SJCRH30 (cell line): ENCODE measurements at regions not wholly inside any gene's neighbourhood (a gene's known extent, or its start where the extent isn't known, plus 50 kb on each side); places are given as distances from the start of the nearest gene placed in this dataset.

Experiments used
- DNase-seq, 2 experiments: peaks; one replicate each; pipeline ENCODE4 v3.0.0-alpha.2; 2015 to 2020
- H3K27ac ChIP-seq: fragments of 250-450 bp; sonication (Bioruptor Pico); 2 replicates; pipeline ENCODE4 v1.5.1; 2020; ENCODE audit warnings: mild to moderate bottlenecking, moderate library complexity
- H3K27me3 ChIP-seq: fragments of 250-450 bp; sonication (Bioruptor Pico); 2 replicates; pipeline ENCODE4 v1.5.1; 2020; ENCODE audit warnings: mild to moderate bottlenecking, moderate library complexity
- H3K36me3 ChIP-seq: fragments of 250-450 bp; sonication (Bioruptor Pico); 2 replicates; pipeline ENCODE4 v1.5.1; 2020; ENCODE audit warnings: mild to moderate bottlenecking, moderate library complexity
- H3K4me1 ChIP-seq: fragments of 250-450 bp; sonication (Bioruptor Pico); 2 replicates; pipeline ENCODE4 v1.5.1; 2020; ENCODE audit warnings: mild to moderate bottlenecking, moderate library complexity
- H3K4me3 ChIP-seq: fragments of 250-450 bp; sonication (Bioruptor Pico); 2 replicates; pipeline ENCODE4 v1.5.1; 2020; ENCODE audit warnings: mild to moderate bottlenecking, moderate library complexity
- H3K9me3 ChIP-seq: fragments of 250-450 bp; sonication (Bioruptor Pico); replicated peaks from 2 replicates; pipeline ENCODE4 v1.5.1; 2020; ENCODE audit warnings: mild to moderate bottlenecking, moderate library complexity

DNA sequence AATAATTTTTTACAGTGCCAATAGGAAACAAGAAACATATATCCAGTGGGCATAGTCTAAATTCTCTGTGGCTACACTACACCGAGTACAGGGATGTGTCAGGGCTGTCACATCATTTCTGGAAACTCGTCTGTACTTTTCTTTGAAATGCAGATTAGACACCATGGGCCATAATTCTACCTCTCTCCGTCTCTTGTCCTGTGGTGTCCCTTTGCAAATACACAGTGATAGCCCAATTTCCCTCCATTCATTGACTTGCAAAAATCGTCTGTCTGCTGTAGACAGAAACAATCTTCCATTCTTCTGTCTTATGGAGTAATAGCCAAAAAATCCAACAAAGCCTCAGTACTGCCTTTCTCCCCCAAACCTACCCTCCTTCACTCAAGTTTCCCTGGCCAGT lies 487.1 kb upstream of the ANO3 start:
- Histone ChIP-seq H3K4me3 (no peak overlapping the region), H3K27ac (no peak overlapping the region), H3K27me3 (no peaks in the 10 kb centered on the region), H3K4me1 (no peaks in the 10 kb centered on the region), H3K36me3 (no peaks in the 10 kb centered on the region), H3K9me3 (no peaks in the 10 kb centered on the region)
- no peak for DNase-seq

DNA sequence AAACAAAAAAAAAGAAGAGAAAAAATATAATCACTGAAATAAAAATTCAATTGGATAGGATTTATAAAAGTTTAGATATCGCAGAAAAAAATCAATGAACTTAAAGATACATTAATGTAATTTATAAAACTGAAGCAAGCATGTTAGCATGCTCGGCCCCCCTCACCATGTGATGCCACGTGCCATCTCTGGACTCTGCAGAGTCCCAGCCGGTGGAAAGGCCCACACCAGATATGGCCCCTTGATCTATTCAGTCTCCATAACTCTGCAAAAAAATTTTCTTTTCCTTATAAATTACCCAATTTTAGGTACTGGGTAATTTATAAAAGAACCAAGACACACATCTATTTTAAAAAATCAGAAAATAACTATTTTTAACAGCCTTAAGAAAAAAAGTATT lies 476.0 kb upstream of the ANO3 start:
- H3K4me1 ChIP-seq: no peaks in the 10 kb centered on the region
- DNase-seq: no peak
- no peaks in the 10 kb centered on the region for H3K27me3 ChIP-seq
- no peaks in the 10 kb centered on the region for H3K9me3 ChIP-seq
- H3K27ac ChIP-seq: no peak overlapping the region
- H3K4me3 ChIP-seq: no peak overlapping the region
- H3K36me3 ChIP-seq: no peaks in the 10 kb centered on the region

DNA sequence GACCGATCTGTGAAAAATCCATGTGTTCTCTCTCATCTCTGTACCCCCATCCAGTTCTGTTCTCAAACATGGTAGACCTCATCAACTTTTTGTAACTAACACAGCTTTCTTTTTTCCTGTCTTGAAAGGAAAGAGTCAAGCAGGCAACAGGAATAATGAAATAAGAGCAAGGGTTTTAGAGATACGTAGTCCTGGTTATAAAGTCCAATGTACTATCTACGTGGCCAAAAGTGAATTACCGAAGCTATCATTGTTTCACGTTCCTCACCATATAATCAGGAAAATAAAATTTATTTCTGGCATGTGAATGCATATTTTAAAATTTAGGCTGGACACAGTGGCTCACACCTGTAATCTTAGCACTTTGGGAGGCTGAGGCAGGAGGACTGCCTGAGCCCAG lies 472.2 kb upstream of the ANO3 start:
- no peaks in the 10 kb centered on the region for H3K9me3 ChIP-seq
- H3K36me3 ChIP-seq: no peaks in the 10 kb centered on the region
- H3K27ac ChIP-seq: no peak overlapping the region
- no peaks in the 10 kb centered on the region for H3K4me1 ChIP-seq
- H3K27me3 ChIP-seq: no peaks in the 10 kb centered on the region
- no peak overlapping the region for H3K4me3 ChIP-seq
- DNase-seq: no peak

DNA sequence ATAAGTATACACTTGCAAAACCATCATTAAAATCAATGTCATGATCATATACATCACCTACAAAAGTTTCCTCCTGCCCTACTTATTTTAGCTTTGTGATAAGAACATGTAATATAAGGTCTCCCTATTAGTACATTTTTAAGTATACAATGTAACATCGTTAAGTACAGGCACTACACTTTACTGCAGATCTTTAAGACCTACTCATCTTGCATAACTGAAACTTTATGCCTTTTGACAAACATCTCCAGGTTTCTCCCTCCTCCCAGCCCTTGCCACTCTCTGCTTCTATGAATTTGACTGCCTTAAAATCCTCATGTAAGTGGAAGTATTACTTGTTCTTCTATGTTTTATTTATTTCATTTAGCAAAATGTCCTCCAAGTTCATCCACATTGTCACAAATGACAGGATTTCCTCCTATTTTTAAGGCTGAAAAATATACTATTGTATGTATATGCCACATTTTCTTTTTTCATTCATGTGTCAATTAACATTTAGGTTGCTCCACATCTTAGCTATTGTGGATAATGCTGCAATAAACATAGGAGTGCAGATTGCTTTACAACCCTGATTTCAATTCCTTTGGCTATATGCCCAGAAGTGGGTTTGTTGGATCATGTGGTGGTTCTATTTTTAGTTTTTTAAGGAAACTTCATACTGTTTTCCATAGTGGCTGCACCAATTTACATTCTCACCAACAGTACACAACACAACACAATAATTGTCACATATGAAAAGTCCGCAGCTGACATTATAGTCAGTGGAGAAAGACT lies 471.1 kb upstream of the ANO3 start:
- Histone ChIP-seq H3K9me3 (no peaks in the 10 kb centered on the region), H3K27me3 (no peaks in the 10 kb centered on the region), H3K4me1 (no peaks in the 10 kb centered on the region), H3K36me3 (no peaks in the 10 kb centered on the region), H3K27ac (no peak overlapping the region), H3K4me3 (no peak overlapping the region)
- DNase-seq: peak in 1 of 2 experiments; percentile 44

DNA sequence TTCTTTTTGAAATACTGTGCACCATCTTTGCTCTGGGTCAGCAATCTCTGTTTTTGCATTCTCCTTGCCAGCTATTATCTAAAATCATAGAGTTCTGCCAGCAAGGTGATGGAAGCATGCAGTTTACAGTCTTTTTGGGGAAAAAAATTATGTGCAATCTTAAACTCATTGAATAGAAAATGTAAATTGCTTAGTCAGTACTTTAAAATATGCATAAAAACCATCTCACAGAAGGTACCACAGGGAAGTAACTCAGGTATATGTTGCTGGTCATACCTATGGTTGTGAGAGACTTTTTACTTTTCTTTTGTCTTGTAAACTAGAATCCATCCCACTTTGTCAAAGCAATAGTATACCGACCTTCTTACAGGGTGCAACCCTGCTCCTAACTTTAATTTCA lies 469.8 kb upstream of the ANO3 start:
- no peak for DNase-seq
- Histone ChIP-seq H3K36me3 (no peaks in the 10 kb centered on the region), H3K27ac (no peak overlapping the region), H3K4me1 (no peaks in the 10 kb centered on the region), H3K9me3 (no peaks in the 10 kb centered on the region), H3K4me3 (no peak overlapping the region), H3K27me3 (no peaks in the 10 kb centered on the region)

DNA sequence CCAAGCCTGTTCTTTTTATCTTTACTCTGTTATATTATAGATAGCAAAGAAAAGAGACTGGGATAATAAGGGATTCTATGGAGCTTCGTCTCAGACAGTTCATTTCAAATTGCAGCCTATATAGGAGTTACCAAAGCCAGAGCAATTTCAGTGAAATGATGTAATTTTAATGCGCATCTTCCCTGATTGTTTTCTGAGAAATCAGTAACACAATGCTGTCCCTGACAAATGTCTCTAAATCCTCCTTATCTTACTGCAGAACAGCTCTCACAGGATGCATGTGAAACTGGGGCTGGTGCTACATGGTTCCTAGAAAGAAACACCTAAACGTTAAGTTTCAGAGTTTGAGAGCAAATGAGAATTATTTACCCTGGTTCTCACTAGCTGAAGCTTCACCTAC lies 467.9 kb upstream of the ANO3 start:
- Histone ChIP-seq H3K36me3 (no peaks in the 10 kb centered on the region), H3K4me3 (no peak overlapping the region), H3K27ac (no peak overlapping the region), H3K4me1 (no peaks in the 10 kb centered on the region), H3K9me3 (no peaks in the 10 kb centered on the region), H3K27me3 (no peaks in the 10 kb centered on the region)
- no peak for DNase-seq

DNA sequence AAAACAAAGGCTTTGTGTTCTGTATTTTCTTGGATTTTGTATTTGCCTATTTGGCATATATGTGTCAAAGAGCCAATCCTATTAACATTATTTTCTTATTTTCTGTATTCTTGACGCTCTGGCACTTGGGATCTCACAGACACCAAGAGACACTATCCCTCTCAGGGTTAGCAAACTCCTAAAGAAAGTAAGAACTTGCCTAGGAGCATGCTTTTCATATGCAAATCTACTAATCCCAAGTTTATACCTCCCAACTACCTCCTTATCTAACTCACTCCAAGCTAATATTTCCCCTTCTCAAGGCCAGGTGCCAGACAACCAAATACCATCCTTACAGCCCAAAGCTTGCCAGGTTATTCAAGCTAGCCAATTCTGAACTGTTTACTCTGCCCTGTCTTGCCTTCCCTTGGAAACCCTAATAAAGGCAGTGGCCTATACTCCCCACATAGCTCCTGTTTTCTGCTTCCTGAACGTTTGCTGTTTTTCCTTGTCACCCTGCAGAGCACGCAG lies 455.4 kb upstream of the ANO3 start:
- H3K4me1 ChIP-seq: no peaks in the 10 kb centered on the region
- no peak overlapping the region for H3K27ac ChIP-seq
- no peak for DNase-seq
- H3K36me3 ChIP-seq: no peaks in the 10 kb centered on the region
- H3K9me3 ChIP-seq: no peaks in the 10 kb centered on the region
- H3K4me3 ChIP-seq: no peak overlapping the region
- no peaks in the 10 kb centered on the region; the same call in 1 of the 2 replicates for H3K27me3 ChIP-seq

DNA sequence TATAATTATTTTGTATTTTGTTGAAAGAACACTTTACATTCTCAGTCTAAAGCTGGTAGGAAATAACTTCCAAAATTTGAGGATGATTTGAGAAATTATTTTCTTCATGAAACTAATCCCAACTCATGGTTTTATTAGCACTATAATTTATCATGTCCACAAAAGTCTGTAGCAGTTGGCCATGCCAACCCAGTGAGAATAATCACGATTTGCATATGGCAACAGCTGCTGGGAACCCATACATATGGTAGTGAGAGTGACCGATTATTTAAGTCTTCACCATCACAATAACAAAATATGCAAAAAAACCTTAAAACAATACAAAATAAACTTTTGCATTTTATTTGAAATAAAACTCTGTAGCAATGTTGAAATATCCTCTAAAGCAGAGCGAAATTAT lies 445.9 kb upstream of the ANO3 start:
- Histone ChIP-seq H3K27ac (no peak overlapping the region), H3K27me3 (no peaks in the 10 kb centered on the region), H3K4me1 (no peaks in the 10 kb centered on the region), H3K36me3 (no peaks in the 10 kb centered on the region), H3K4me3 (no peak overlapping the region), H3K9me3 (no peaks in the 10 kb centered on the region; the same call in 1 of the 2 replicates)
- no peak for DNase-seq

DNA sequence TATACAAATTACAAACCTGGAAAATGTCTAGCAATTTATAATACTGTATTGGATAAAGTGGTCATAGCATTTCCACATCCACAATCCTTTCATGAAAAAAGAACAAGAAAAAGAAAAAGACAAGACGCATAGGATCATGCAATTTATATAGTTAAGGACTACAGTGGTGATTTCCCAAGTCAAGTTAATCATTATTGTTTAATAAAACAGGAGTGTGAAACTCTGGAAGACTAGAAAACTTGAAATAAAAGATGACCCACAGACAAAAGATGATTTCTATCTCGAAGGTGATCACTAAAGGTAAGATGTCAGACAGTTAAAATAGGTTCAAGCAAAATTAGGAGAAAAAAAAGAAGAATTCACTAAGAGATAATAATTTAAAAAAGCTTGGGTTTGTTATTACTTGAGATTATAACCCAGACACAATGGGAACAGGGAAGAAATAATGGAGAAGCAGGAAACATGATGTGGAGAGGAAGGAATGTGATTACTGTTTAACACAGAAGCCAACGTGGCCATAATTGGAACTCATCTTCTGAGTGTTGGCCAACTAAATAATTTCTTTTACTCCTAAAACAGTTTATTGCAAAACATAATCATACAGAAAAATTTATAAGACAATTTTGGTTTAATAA lies 441.2 kb upstream of the ANO3 start:
- DNase-seq: no peak
- Histone ChIP-seq H3K4me3 (no peak overlapping the region), H3K9me3 (no peaks in the 10 kb centered on the region), H3K36me3 (no peaks in the 10 kb centered on the region), H3K4me1 (no peaks in the 10 kb centered on the region), H3K27ac (no peak overlapping the region), H3K27me3 (peaks cover 7% of the 10 kb centered on the region; the same call in 1 of the 2 replicates)

DNA sequence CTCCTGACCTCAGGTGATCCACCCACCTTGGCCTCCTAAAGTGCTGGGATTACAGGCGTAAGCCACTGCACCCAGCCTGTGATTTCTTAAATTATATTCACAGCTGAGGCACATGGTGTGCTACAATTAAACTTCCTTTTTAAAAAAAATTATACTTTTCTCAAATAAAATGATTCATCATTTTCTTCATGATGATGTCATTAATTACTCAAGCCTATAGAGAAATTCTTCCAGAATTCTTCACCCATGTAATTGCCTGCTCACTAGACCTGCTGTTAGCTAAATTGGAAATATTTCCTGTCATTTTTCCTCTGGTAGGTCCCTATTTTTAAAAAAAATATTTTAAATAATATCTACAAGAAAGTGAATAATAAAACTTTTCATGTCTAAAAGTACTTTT lies 440.0 kb upstream of the ANO3 start:
- no peak for DNase-seq
- no peaks in the 10 kb centered on the region for H3K36me3 ChIP-seq

DNA sequence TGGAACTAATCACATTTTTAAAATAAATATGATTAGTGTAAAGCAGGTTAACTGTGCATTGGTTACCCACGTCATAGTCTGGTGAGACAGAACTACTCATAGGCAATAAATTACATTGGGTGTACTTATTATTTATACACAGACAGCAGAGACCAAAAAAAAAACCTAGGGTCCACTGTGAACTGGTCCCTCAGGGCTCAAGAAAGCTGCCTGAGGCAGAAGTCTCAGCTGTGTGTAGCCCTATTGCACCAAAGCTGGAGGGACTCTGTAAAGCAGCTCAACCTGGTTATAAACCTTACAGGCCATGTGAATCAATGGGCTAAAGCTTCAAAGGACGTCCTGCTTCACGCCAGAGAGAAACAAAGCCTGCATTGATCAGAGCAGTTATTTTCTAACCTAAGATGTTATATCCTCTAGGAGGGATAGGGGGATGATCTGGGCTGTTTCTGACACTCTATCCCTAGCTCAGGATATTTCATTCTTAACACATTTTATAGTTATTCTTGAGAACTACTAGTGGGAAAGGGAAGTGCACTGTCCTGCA lies 432.2 kb upstream of the ANO3 start:
- no peaks in the 10 kb centered on the region for H3K27me3 ChIP-seq
- H3K4me3 ChIP-seq: no peak overlapping the region
- no peaks in the 10 kb centered on the region for H3K36me3 ChIP-seq
- H3K27ac ChIP-seq: no peak overlapping the region
- no peak for DNase-seq
- no peaks in the 10 kb centered on the region for H3K9me3 ChIP-seq
- no peaks in the 10 kb centered on the region for H3K4me1 ChIP-seq

More for the DNA sequence above, 440.0 kb upstream of the ANO3 start:
- Histone ChIP-seq H3K9me3 (no peaks in the 10 kb centered on the region), H3K4me1 (no peaks in the 10 kb centered on the region), H3K4me3 (no peak overlapping the region), H3K27me3 (peaks cover 7% of the 10 kb centered on the region; the same call in 1 of the 2 replicates), H3K27ac (no peak overlapping the region)

DNA sequence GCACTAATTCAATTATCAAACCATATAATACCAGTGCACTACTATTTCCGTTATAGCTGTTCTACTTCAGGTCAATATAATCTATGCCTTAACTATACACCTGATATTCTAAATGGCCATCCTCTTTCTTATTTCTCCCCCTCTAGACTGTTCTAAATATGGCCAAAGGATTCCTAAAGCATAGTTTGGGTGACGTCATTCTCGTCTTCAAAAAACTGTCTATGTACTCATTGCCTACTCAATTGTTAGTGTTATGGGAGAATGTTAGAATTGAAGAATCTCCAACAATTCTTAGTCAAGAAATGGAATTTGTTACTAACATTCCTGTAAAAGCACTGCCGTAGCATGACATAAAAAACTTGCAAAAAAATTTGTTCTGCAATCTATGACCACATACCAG lies 431.1 kb upstream of the ANO3 start:
- Histone ChIP-seq H3K4me1 (no peaks in the 10 kb centered on the region), H3K36me3 (no peaks in the 10 kb centered on the region), H3K9me3 (no peaks in the 10 kb centered on the region), H3K27me3 (no peaks in the 10 kb centered on the region), H3K27ac (no peak overlapping the region), H3K4me3 (no peak overlapping the region)
- DNase-seq: no peak

DNA sequence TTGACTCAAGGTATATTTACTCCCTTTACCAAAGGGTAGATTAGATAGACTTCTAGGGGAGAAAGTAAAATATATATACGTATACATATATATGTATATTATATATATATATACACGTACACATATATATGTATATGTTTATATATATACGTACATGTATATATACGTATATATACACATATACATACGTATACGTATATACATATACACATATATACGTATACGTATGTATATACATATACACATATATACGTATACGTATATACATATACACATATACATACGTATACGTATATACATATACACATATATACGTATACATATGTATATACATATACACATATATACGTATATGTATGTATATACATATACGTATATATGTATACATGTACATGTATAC lies 430.5 kb upstream of the ANO3 start:
- Histone ChIP-seq H3K27ac (no peak overlapping the region), H3K4me3 (no peak overlapping the region), H3K4me1 (no peaks in the 10 kb centered on the region), H3K9me3 (no peaks in the 10 kb centered on the region), H3K27me3 (no peaks in the 10 kb centered on the region), H3K36me3 (no peaks in the 10 kb centered on the region)
- no peak for DNase-seq

DNA sequence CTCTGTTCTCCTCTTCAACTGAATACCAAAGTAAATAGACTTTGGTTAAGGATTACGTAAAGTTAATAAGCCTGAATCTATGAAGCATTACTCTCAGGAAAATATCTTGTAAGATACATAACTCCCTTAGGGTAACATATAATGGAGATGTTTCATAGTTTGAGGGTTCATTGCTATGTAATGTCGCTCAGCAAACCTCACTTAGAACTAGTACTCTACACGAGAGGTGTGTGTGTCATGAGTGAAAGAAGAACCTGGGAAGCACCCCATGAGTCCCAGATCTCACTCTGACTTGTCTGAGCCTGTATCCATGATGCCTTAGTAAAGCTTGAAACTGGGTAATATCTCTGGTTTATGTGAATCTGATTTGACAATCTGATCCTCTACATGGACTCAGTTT lies 429.5 kb upstream of the ANO3 start:
- no peaks in the 10 kb centered on the region for H3K9me3 ChIP-seq
- DNase-seq: no peak
- no peaks in the 10 kb centered on the region for H3K4me1 ChIP-seq
- H3K27ac ChIP-seq: no peak overlapping the region
- H3K36me3 ChIP-seq: no peaks in the 10 kb centered on the region
- no peak overlapping the region for H3K4me3 ChIP-seq
- H3K27me3 ChIP-seq: no peaks in the 10 kb centered on the region

DNA sequence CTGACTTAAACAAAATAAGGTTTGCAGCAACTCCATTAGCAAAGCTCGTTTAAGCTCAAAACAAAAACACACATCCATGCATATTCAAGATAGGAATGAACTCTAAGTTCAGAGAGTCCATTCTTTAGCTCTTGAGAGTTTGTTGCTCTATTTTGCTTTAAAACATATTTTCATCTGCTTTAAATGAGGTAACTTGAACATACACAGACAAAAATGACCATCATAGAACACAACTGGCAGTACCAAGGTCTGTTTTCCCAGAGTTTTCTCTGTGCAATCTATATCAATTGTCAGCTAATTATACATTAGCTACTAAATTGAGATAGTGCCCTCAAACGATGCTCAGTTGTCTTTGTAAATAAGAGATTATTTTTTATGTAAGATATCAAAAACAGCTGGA lies 423.2 kb upstream of the ANO3 start:
- no peak for DNase-seq
- no peaks in the 10 kb centered on the region for H3K27me3 ChIP-seq
- no peak overlapping the region for H3K4me3 ChIP-seq
- no peaks in the 10 kb centered on the region for H3K9me3 ChIP-seq
- no peak overlapping the region for H3K27ac ChIP-seq
- no peaks in the 10 kb centered on the region for H3K36me3 ChIP-seq
- H3K4me1 ChIP-seq: no peaks in the 10 kb centered on the region
